Dermis blood vessel endothelial cell (primary cell): ENCODE measurements at regions not wholly inside any gene's neighbourhood (a gene's known extent, or its start where the extent isn't known, plus 50 kb on each side); places are given as distances from the start of the nearest gene placed in this dataset.

Experiments
- DNase-seq: peaks from one replicate; pipeline ENCODE4 v3.0.0; 2010

DNA sequence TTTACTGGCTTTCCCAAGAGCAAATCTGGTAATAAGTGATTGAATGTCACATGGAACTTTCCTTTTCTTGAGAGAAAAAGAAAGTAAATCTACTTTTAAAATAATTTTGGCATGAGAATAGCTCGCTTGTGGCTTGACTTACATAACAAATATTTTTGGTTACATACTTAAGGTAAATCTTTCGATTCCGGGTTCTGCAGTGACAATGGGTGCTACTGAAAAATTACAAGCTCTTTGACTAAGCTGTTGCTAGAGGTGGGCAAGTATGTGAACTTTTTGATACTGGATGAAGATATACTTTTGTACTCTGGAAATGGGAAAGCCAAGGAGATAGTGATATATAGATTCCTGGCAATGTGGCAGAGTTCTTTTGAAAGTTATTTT lies 51.9 kb upstream of the OTOL1 start:
- DNase-seq = no peak

DNA sequence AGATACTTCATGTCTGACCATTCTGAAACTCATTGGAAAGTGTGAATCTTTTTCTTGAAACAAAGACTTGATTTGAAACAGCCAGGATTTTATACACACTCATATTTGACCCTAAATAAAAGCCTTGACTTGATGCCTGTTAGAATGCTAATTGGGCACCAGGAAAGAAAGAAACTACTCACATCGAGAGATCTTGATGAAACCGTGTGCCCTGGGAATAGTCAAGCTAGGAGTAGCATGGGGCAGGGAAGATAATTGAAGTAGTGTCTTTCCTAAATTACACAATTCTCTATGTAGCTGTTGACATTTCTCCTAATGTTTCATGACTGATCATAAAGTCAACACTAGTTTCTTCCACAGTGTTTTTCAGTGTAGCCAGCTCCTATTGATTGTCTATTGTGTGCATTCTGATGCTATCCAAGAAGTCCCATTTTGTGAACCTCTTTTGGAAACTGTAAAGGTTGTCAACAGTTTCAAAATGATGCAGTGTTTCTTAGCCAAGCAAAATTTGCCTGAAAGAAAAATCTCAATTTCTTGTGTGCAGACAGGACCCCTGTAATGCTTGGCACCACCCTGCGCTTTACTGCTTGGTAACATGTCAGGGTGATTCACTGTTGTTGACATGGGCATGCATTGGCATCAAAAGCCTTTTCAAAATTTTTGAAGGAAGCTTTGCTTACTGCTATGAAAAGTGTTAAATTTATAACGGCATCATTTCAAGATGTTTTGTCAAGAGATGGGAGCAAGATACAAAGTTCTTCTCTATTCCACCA lies 52.5 kb upstream of the OTOL1 start:
- DNase-seq = no peak

DNA sequence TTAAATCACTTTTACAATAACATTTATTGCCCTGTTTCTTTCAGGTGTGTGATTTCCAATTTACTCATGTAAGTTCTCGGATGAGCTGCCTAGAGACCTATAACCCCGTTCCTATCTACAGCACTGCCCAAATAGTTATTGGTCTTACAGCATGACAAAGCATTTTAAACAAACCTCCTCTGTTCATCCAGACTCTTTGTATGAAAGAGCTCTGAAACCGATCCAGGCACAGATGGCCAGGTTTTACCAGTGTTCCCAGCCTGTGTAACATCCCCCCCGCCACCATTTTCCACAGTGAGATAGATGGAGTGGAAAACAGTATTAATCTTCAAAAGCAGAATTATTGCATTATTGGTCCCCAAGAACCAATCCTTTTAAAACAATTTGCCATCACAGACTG lies 59.0 kb upstream of the SPTSSB start:
- no peak for DNase-seq

DNA sequence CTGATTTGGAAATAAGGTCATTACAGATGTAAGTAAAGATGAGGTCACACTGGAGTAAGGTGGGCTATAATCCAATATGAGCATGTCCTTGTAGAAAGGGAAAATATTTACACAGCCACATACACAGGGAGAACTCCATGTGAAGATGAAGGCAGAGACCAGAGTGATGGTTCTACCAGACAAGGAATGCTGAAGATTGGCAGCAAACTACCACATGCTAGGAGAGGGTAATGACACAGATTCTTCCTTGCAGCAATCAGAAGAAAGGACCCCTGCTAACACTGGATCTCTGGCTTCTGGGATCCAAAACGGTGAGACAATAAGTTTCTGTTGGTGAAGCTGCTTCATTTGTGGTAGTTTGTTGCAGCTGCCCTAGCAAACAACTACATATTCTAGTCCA lies 56.0 kb upstream of the SPTSSB start:
- DNase-seq = no peak

DNA sequence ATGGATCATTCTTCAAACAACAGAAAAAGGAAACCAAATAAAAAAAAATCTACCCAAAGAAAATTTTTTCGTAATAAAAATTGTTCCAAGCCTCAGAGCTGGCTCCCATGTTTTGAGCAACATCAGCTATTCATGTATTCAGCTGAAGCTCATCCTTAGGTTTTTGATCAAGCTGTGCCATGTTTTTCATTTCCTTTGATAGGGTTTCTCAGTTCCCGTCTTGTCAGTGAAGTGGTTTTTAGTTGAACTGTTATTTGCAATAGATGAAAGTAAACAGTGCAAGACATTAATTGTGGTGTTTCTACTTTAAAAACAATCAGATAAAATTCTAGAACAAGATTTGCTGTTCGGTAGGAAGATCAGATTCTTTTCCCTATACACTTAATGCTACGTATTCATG lies 55.4 kb upstream of the SPTSSB start:
- no peak for DNase-seq

DNA sequence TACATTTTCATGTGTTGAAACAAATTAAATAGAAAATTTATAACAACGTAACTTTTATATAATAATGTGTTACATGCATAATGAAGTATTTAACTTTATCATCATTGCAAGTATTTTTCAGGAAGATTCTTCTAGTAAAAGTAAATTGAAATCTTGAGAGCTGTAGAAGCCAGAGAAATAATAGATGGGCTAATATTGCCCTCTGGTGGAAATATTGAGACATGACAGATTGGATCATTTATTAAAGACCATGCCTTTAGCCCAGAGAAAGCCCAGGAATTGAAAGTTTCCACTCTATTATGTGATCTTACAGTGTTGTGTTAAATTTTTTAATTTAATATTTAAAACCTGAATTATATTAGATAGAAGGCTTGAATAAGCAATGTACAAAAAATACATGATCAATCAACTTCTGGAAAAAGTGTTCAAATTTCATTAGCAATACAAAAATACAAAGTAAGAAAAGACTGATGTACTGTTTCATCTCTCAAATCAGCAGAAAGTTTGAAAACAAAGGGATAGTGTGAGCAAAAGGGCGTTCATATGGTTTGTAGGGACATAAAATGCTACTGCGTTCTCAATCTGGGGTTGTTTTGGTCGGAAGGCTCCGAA lies 52.7 kb upstream of the SPTSSB start:
- peak; percentile 64 for DNase-seq

DNA sequence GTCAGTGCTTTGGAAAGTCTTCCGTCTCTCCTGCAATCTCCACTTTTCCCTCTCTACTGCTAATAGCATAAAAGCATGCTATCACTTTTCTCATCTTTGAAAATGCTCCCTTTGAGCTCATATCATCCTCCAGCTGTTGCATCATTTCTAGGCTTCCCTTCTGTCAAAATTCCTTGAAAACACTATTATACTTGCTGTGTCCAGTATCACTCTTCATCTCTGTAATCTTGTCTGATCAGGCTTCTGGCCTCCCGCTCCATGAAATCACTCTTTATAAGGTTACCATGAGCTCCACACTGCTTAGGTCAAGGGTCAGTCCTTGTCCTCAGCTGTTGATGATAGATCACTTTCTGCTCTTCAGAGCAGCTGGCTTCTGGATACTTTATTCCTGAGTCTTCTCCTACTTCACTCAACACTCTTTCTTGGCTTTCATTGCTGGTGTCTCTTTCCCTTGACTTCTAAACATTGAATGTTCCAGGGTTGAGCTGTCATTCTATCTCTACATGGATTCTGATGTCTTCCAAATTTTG lies 50.9 kb upstream of the SPTSSB start:
- DNase-seq = no peak
